T-helper 1 cell treated with Interleukin-12 subunit alpha and Interleukin-12 subunit beta and Interleukin-4 antibody, amounts not matched to agents 30 μg/mL and 1 μg/mL, for 36 hours (primary cell): ENCODE measurements at regions not wholly inside any gene's neighbourhood (a gene's known extent, or its start where the extent isn't known, plus 50 kb on each side); places are given as distances from the start of the nearest gene placed in this dataset.

Experiments
- H3K27ac Mint-ChIP-seq: one replicate; pipeline ENCODE4 v1.8.0; 2021; ENCODE audit warnings: mild to moderate bottlenecking, mixed read lengths
- H3K27me3 Mint-ChIP-seq: one replicate; pipeline ENCODE4 v1.8.0; 2021; ENCODE audit warnings: low read depth, mixed read lengths
- H3K36me3 Mint-ChIP-seq: one replicate; pipeline ENCODE4 v1.8.0; 2021; ENCODE audit warnings: low read depth, mixed read lengths
- H3K4me1 Mint-ChIP-seq: one replicate; pipeline ENCODE4 v1.8.0; 2021; ENCODE audit warnings: low read depth, mixed read lengths
- H3K4me3 Mint-ChIP-seq: one replicate; pipeline ENCODE4 v1.8.0; 2021; ENCODE audit warnings: mild to moderate bottlenecking, moderate library complexity, mixed read lengths
- H3K9me3 Mint-ChIP-seq: one replicate; pipeline ENCODE4 v1.8.0; 2021; ENCODE audit warnings: mixed read lengths

- Mint-ChIP-seq H3K4me3 (no peak overlapping the region), H3K36me3 (no peaks in the 10 kb centered on the region), H3K9me3 (no peaks in the 10 kb centered on the region), H3K4me1 (no peaks in the 10 kb centered on the region), H3K27me3 (no peaks in the 10 kb centered on the region), H3K27ac (no peak overlapping the region)
These were observed 299.0 kb downstream of the TLR4 start for GRCh38 chr9:118003240-118003639.

GRCh38 chr9:118008246-118008645, 304.0 kb downstream of the TLR4 start:
- Mint-ChIP-seq H3K4me3 (no peak overlapping the region), H3K9me3 (no peaks in the 10 kb centered on the region), H3K36me3 (no peaks in the 10 kb centered on the region)

GRCh38 chr9:118009614-118010013, 305.4 kb downstream of the TLR4 start:
- no peaks in the 10 kb centered on the region for H3K9me3 Mint-ChIP-seq
- no peaks in the 10 kb centered on the region for H3K4me1 Mint-ChIP-seq
- H3K4me3 Mint-ChIP-seq = no peak overlapping the region
- no peaks in the 10 kb centered on the region for H3K36me3 Mint-ChIP-seq
- H3K27me3 Mint-ChIP-seq = no peaks in the 10 kb centered on the region
- no peak overlapping the region for H3K27ac Mint-ChIP-seq

More at GRCh38 chr9:118008246-118008645, 304.0 kb downstream of the TLR4 start:
- Mint-ChIP-seq H3K4me1 (no peaks in the 10 kb centered on the region), H3K27ac (no peak overlapping the region), H3K27me3 (no peaks in the 10 kb centered on the region)

- Mint-ChIP-seq H3K27ac (no peak overlapping the region), H3K36me3 (no peaks in the 10 kb centered on the region), H3K27me3 (no peaks in the 10 kb centered on the region)
These were observed 313.5 kb downstream of the TLR4 start for GRCh38 chr9:118017607-118018122.

GRCh38 chr9:118023644-118024043, 319.4 kb downstream of the TLR4 start:
- Mint-ChIP-seq H3K27me3 (no peaks in the 10 kb centered on the region), H3K4me1 (no peaks in the 10 kb centered on the region), H3K4me3 (no peak overlapping the region), H3K9me3 (peaks cover 6% of the 10 kb centered on the region), H3K36me3 (no peaks in the 10 kb centered on the region), H3K27ac (no peak overlapping the region)

More at GRCh38 chr9:118017607-118018122, 313.5 kb downstream of the TLR4 start:
- Mint-ChIP-seq H3K4me3 (no peak overlapping the region), H3K9me3 (peaks cover 10% of the 10 kb centered on the region), H3K4me1 (no peaks in the 10 kb centered on the region)

- Mint-ChIP-seq H3K27ac (no peak overlapping the region), H3K4me3 (no peak overlapping the region)
These were observed 324.0 kb downstream of the TLR4 start for GRCh38 chr9:118028225-118028624.

GRCh38 chr9:118029425-118029824, 325.2 kb downstream of the TLR4 start:
- Mint-ChIP-seq H3K27me3 (no peaks in the 10 kb centered on the region), H3K4me1 (no peaks in the 10 kb centered on the region), H3K27ac (no peak overlapping the region), H3K4me3 (no peak overlapping the region), H3K36me3 (no peaks in the 10 kb centered on the region), H3K9me3 (no peaks in the 10 kb centered on the region)

More at GRCh38 chr9:118028225-118028624, 324.0 kb downstream of the TLR4 start:
- Mint-ChIP-seq H3K36me3 (no peaks in the 10 kb centered on the region), H3K4me1 (no peaks in the 10 kb centered on the region), H3K27me3 (no peaks in the 10 kb centered on the region), H3K9me3 (no peaks in the 10 kb centered on the region)

GRCh38 chr9:118034701-118035100, 330.5 kb downstream of the TLR4 start:
- Mint-ChIP-seq H3K9me3 (no peaks in the 10 kb centered on the region), H3K4me1 (no peaks in the 10 kb centered on the region), H3K27me3 (no peaks in the 10 kb centered on the region), H3K4me3 (no peak overlapping the region), H3K27ac (no peak overlapping the region), H3K36me3 (no peaks in the 10 kb centered on the region)

- Mint-ChIP-seq H3K4me1 (no peaks in the 10 kb centered on the region), H3K4me3 (no peak overlapping the region), H3K27me3 (no peaks in the 10 kb centered on the region), H3K9me3 (no peaks in the 10 kb centered on the region), H3K27ac (no peak overlapping the region), H3K36me3 (no peaks in the 10 kb centered on the region)
These were observed 334.5 kb downstream of the TLR4 start for GRCh38 chr9:118038713-118039112.

- H3K9me3 Mint-ChIP-seq = peaks cover 2% of the 10 kb centered on the region
- no peak overlapping the region for H3K27ac Mint-ChIP-seq
- no peak overlapping the region for H3K4me3 Mint-ChIP-seq
- H3K36me3 Mint-ChIP-seq = no peaks in the 10 kb centered on the region
- no peaks in the 10 kb centered on the region for H3K27me3 Mint-ChIP-seq
- H3K4me1 Mint-ChIP-seq = no peaks in the 10 kb centered on the region
These were observed 354.0 kb downstream of the TLR4 start for GRCh38 chr9:118058227-118058626.

- Mint-ChIP-seq H3K27me3 (no peaks in the 10 kb centered on the region), H3K4me1 (no peaks in the 10 kb centered on the region), H3K36me3 (no peaks in the 10 kb centered on the region), H3K9me3 (no peaks in the 10 kb centered on the region), H3K4me3 (no peak overlapping the region), H3K27ac (no peak overlapping the region)
These were observed 355.5 kb downstream of the TLR4 start for GRCh38 chr9:118059484-118060278.

- Mint-ChIP-seq H3K27me3 (no peaks in the 10 kb centered on the region), H3K4me3 (no peak overlapping the region), H3K9me3 (no peaks in the 10 kb centered on the region), H3K36me3 (no peaks in the 10 kb centered on the region), H3K4me1 (no peaks in the 10 kb centered on the region), H3K27ac (no peak overlapping the region)
These were observed 379.0 kb downstream of the TLR4 start for GRCh38 chr9:118083161-118083560.

- Mint-ChIP-seq H3K4me1 (no peaks in the 10 kb centered on the region), H3K4me3 (no peak overlapping the region), H3K36me3 (no peaks in the 10 kb centered on the region), H3K27me3 (no peaks in the 10 kb centered on the region), H3K27ac (no peak overlapping the region), H3K9me3 (no peaks in the 10 kb centered on the region)
These were observed 383.9 kb downstream of the TLR4 start for GRCh38 chr9:118088090-118088489.

- H3K36me3 Mint-ChIP-seq = no peaks in the 10 kb centered on the region
These were observed 387.0 kb downstream of the TLR4 start for GRCh38 chr9:118091226-118091625.

GRCh38 chr9:118091711-118092500, 387.7 kb downstream of the TLR4 start:
- H3K27me3 Mint-ChIP-seq = no peaks in the 10 kb centered on the region
- no peaks in the 10 kb centered on the region for H3K4me1 Mint-ChIP-seq
- no peak overlapping the region for H3K27ac Mint-ChIP-seq
- H3K36me3 Mint-ChIP-seq = no peaks in the 10 kb centered on the region
- H3K4me3 Mint-ChIP-seq = no peak overlapping the region
- H3K9me3 Mint-ChIP-seq = no peaks in the 10 kb centered on the region

More at GRCh38 chr9:118091226-118091625, 387.0 kb downstream of the TLR4 start:
- Mint-ChIP-seq H3K9me3 (no peaks in the 10 kb centered on the region), H3K4me3 (no peak overlapping the region), H3K27me3 (no peaks in the 10 kb centered on the region), H3K4me1 (no peaks in the 10 kb centered on the region), H3K27ac (no peak overlapping the region)
